Large intestine (tissue), 3 donors: ENCODE measurements at regions not wholly inside any gene's neighbourhood (a gene's known extent, or its start where the extent isn't known, plus 50 kb on each side); places are given as distances from the start of the nearest gene placed in this dataset.

Experiments used
- DNase-seq, 2 donors: peaks; one replicate each; pipeline versions ENCODE4 v3.0.0 to v3.0.0-alpha.2; 2013
- H3K27ac ChIP-seq: one replicate; pipeline ENCODE4 v1.5.1; 2013; ENCODE audit warnings: low read length
- H3K27me3 ChIP-seq: 2 replicates; pipeline ENCODE4 v1.6.1; 2013; ENCODE audit warnings: low read length; ENCODE audit not compliant: control insufficient read depth, insufficient read depth
- H3K36me3 ChIP-seq: 2 replicates; pipeline ENCODE4 v1.6.1; 2013; ENCODE audit warnings: low read length; ENCODE audit not compliant: control insufficient read depth, insufficient read depth
- H3K4me1 ChIP-seq: one replicate; pipeline ENCODE4 v1.6.1; 2013; ENCODE audit warnings: low read length; ENCODE audit not compliant: control insufficient read depth, insufficient read depth
- H3K4me3 ChIP-seq: one replicate; pipeline ENCODE4 v1.5.1; 2013; ENCODE audit warnings: low read length
- H3K9me3 ChIP-seq: one replicate; pipeline ENCODE4 v1.6.1; 2013; ENCODE audit warnings: mild to moderate bottlenecking, low read depth, low read length, moderate library complexity; ENCODE audit not compliant: control insufficient read depth
- WGBS: methylation state at CpG from one replicate; pipeline ENCODE4 v1.1.5; 2013; ENCODE audit warnings: low lambda C conversion rate; ENCODE audit not compliant: insufficient coverage; 5-methylcytosine and 5-hydroxymethylcytosine counted together

DNA sequence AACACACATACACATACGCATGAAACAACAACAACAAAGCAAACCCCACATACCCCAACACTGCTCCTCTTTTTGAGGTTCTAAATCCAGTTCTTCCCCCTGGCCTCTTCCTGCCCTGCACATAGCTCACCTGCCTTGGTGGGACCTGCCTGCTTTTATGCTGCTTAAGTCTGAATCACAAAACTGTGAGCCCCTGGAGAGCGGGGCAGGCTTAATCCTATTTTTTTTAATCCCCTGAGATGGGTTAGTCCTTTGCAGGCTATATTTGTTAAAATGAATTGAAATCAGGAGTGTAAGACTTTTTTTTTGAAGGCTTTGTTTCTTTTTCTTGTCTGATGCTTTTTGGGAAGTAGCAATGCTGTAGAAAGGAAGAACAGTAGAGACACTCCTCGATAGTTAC lies 84.6 kb upstream of the MAX start:
- DNase-seq, result no peak
- no peaks in the 10 kb centered on the region for H3K36me3 ChIP-seq
- H3K27me3 ChIP-seq, result no peaks in the 10 kb centered on the region
- no peak overlapping the region for H3K4me3 ChIP-seq
- H3K9me3 ChIP-seq, result no peaks in the 10 kb centered on the region
- H3K27ac ChIP-seq, result no peak overlapping the region
- WGBS, result 100% methylated on average over 1 of the region's 3 CpGs
- H3K4me1 ChIP-seq, result no peaks in the 10 kb centered on the region

DNA sequence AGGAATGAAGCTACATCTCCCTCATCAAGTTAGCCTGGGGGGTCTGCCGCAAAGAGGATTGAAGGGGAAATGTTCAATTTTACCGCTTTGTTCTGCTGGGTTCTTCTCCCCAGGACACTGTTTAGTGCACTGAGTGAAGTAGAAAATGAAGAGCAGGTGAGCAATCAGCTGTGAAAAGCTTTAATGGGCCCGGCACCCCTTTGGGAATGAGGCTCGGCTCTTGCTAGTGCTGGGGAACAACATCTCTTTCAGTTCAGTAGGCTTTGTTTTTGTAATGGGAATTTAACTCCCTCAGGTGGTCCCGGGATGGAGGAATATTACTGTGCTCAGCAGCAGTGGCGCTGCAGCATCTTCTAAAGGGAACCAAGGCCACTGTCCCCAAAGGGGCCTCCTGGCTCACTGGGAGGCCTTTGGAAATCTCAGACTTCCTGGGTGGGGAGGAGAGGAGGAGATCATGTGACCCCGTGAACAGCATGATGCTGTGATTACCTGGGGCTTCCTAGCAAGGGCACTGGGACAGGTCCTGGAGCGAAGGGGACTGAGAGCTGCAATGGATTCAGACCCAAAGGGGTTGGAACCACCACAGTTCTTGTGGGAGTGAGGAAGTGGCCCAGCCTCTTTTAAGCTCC lies 85.2 kb upstream of the MAX start:
- no CpG with 5 or more reads among the region's 8 CpGs for WGBS
- DNase-seq, result peak in 1 of 2 donors; percentile 32

DNA sequence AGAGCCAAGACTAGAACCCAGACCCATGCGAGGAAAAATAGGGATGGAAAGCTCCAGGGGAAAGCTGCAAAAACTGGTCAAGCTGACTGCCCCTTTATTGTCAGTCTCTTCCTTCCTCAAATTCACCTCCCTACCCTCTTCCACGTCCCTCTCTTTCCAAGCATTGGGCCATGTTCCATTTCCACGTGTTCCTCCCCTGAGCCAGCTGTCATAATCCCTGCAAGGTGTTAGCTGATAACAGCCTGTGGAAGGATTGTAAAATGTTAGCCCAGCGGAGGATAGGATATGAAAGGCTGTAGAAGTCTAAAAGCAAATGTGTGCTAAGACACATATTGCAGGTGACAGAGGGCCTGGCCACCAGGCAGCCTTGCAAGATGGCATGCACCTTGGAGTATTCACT lies 88.0 kb upstream of the MAX start:
- Histone ChIP-seq H3K36me3 (no peaks in the 10 kb centered on the region), H3K4me3 (no peak overlapping the region), H3K9me3 (no peaks in the 10 kb centered on the region), H3K4me1 (peaks cover 14% of the 10 kb centered on the region), H3K27ac (no peak overlapping the region), H3K27me3 (no peaks in the 10 kb centered on the region)
- WGBS, result 19% methylated on average over 2 of the region's 4 CpGs
- peak in 1 of 2 donors; percentile 42 for DNase-seq

More for the DNA sequence above, 85.2 kb upstream of the MAX start:
- Histone ChIP-seq H3K9me3 (no peaks in the 10 kb centered on the region), H3K4me1 (no peaks in the 10 kb centered on the region), H3K27ac (no peak overlapping the region), H3K4me3 (no peak overlapping the region), H3K36me3 (no peaks in the 10 kb centered on the region), H3K27me3 (no peaks in the 10 kb centered on the region)

DNA sequence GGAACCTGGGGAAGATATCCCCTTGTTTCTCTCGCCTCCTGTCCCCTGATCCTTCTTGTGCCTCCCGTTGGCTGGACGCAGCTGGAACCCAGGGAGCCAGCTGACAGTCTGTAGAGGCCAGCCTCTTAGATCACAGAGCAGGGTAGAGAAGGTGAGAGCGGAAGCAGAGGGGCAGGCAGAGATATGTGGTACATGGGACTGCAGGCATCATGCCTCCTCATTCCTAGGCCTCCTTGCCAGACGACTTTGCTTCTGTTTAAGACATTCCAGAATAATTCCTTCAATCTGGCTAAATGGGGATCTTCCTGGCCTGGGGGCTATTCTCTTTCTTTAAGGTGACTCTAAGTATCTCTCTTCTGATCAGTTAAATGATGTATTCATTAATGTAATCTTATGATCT lies 89.4 kb upstream of the MAX start:
- Histone ChIP-seq H3K36me3 (no peaks in the 10 kb centered on the region), H3K4me3 (no peak overlapping the region), H3K27me3 (no peaks in the 10 kb centered on the region), H3K4me1 (peaks cover 14% of the 10 kb centered on the region), H3K9me3 (no peaks in the 10 kb centered on the region), H3K27ac (no peak overlapping the region)
- no peak for DNase-seq
- WGBS, result no CpG with 5 or more reads among the region's 5 CpGs

DNA sequence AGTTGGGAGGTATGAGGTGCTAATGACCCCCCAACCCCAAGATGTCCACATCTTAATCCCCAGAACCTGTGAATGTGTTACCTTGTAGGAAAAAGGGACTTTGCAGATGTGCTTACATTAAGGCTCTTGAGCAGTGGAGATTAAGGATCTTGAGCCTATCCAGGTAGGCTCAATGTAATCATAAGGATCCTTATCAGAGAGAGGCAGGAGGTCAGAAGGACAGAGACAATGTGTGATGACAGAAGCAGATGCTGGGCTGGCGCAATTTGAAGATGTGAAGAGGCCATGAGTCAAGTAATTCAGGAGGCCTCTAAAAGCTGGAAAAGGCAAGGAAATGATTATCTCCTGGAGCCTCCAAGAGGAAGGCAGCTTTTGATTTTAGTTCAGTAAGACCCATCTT lies 90.4 kb upstream of the MAX start:
- DNase-seq, result no peak
- no peaks in the 10 kb centered on the region for H3K9me3 ChIP-seq
- no peak overlapping the region for H3K4me3 ChIP-seq
- peak overlapping the region; percentile 7 for H3K27ac ChIP-seq
- H3K36me3 ChIP-seq, result no peaks in the 10 kb centered on the region
- no peaks in the 10 kb centered on the region for H3K27me3 ChIP-seq
- WGBS, result 71% methylated on average over 1 of the region's 1 CpG
- H3K4me1 ChIP-seq, result peaks cover 14% of the 10 kb centered on the region

DNA sequence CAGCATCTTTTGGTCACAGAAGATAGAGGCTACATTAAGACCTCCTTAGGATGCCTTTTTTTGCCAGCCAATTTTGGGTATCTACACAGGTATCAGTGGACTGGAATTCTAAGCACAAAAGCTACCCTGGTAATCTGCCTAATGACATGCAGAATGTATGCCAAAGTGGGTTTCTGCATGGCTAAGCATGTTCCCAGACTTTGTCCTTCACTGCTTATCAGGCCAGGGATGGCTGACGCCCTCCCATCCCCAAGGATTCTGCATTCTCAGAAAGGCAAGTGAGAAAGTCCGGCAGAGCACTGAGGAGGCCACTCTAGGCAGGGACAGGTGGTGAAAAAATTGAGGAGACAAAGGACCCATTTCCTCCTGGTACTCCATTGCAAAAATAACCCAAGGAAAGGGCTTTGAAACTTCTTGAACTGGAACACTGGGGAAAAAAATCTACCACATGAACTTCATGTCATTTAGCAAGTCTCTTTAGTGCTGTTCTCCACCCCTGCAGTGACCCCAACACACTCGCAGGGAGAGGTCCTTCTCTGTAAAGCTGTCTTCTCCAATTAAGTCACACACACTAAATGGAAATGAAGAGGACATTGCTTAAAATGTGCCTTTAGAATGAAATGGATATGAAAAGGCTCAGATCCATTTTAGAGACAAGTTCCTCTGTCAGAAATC lies 91.7 kb upstream of the MAX start:
- Histone ChIP-seq H3K27ac (peak overlapping the region; percentile 61), H3K4me1 (peaks cover 18% of the 10 kb centered on the region), H3K4me3 (no peak overlapping the region), H3K27me3 (no peaks in the 10 kb centered on the region), H3K36me3 (no peaks in the 10 kb centered on the region), H3K9me3 (no peaks in the 10 kb centered on the region)
- DNase-seq, result peak; percentile 73 to 75
- no CpG with 5 or more reads among the region's 3 CpGs for WGBS

DNA sequence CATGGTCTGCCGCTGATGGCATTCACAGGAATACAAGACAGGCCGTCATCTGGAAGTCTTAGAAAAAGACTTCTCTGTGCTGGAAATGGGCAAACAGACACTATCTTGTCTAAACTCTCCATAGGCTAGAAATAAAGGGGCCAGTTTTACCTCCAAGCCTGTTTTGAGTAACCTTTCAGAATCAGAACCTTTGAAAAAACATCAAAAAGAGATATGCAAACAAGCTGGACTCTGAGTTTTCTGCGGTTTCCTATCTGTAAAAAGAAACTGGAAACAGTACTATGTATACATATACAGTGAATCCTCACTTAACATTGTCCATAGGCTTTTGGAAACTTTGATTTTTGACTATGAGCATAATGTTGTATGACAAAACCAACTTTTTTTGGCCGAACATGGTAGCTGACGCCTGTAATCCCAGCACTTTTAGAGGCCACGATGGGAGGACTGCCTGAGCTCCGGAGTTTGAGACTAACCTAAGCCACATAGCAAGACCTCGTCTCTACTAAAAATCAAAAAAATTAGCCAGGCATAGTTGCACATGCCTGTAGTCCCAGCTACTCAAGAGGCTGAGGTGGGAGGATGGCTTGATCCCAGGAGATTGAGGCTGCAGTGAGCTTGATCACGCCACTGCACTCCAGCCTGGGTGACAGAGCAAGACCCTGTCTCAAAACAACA lies 92.9 kb upstream of the MAX start:
- DNase-seq, result no peak
- H3K4me3 ChIP-seq, result no peak overlapping the region
- no peaks in the 10 kb centered on the region for H3K9me3 ChIP-seq
- WGBS, result no CpG with 5 or more reads among the region's 9 CpGs
- peaks cover 18% of the 10 kb centered on the region for H3K4me1 ChIP-seq
- H3K27me3 ChIP-seq, result no peaks in the 10 kb centered on the region
- no peaks in the 10 kb centered on the region for H3K36me3 ChIP-seq
- H3K27ac ChIP-seq, result no peak overlapping the region

DNA sequence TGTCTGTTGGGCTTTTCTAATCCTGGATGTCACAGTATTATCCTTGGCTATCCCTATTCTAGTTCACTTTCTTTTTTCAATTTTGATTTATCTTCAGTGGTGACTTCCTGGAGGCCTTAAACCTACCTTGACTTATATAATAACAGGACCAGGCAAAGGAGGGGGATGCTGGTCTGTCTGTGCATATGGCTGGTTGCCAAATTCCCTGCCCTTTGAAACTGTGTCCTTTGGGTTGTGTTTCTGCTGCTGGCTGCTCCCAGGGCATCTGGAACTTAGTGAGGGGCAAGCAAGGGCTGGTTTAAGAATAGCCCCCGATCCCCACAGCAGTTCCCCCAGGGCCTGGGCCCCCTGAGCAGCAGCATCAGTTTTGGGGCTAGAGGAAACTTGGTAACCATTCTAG lies 96.0 kb upstream of the MAX start:
- H3K4me3 ChIP-seq, result no peak overlapping the region
- H3K27ac ChIP-seq, result no peak overlapping the region
- no peaks in the 10 kb centered on the region for H3K9me3 ChIP-seq
- DNase-seq, result peak in 1 of 2 donors; percentile 75
- no peaks in the 10 kb centered on the region for H3K27me3 ChIP-seq
- peaks cover 13% of the 10 kb centered on the region for H3K4me1 ChIP-seq
- WGBS, result no CpG with 5 or more reads among the region's 1 CpG
- no peaks in the 10 kb centered on the region for H3K36me3 ChIP-seq

DNA sequence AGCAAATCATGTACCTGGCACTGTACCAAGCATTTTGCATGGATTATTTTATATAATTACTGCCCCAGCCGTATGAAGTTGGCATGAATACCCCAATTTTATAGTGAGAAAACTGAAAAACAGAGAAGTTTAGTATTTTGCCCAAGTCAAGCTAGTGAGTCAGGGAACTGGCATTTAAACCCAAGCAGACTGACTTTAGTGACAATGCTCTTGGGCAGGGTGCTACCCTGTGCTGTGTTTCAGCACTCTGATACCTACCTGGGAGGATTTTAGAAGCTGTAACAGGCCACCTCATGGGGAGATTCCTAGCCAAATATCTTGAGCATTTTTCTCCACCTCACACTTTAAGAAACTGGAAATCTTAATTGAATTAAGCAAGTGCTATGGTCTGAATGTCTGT lies 98.1 kb upstream of the MAX start:
- WGBS, result no CpG with 5 or more reads among the region's 1 CpG
- H3K27ac ChIP-seq, result no peak overlapping the region
- no peaks in the 10 kb centered on the region for H3K27me3 ChIP-seq
- DNase-seq, result no peak
- H3K4me1 ChIP-seq, result peaks cover 9% of the 10 kb centered on the region
- H3K36me3 ChIP-seq, result no peaks in the 10 kb centered on the region
- H3K4me3 ChIP-seq, result no peak overlapping the region
- H3K9me3 ChIP-seq, result no peaks in the 10 kb centered on the region

DNA sequence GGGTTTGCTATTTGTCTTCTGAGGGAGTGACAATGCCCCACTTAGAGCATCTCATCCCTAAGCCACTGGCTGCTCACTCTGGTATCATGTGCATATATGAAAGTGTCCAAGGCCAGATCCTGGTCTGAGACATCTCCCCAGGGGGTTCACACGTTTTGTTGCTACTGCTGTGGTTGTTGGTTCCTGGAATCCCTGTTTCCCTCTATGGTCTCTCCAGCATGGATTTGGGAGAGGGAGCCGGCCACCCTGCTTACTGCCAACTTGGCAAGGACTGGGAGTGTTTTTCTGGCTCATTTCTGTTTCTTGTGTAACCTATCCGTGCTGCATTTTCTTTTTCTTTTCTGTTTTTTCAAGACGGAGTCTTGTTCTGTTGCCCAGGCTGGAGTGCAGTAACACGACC lies 101.3 kb upstream of the MAX start:
- Histone ChIP-seq H3K27me3 (no peaks in the 10 kb centered on the region), H3K9me3 (no peaks in the 10 kb centered on the region), H3K36me3 (no peaks in the 10 kb centered on the region), H3K4me1 (peaks cover 15% of the 10 kb centered on the region), H3K4me3 (no peak overlapping the region), H3K27ac (no peak overlapping the region)
- 96% methylated on average over 3 of the region's 5 CpGs for WGBS
- no peak for DNase-seq
